Spleen (tissue), 7 donors: ENCODE measurements at regions not wholly inside any gene's neighbourhood (a gene's known extent, or its start where the extent isn't known, plus 50 kb on each side); places are given as distances from the start of the nearest gene placed in this dataset.

Experiments used
- POLR2A ChIP-seq, 3 donors: fragments of 450-650 bp; IDR thresholded peaks; one replicate each; pipeline ENCODE4 v1.5.1; 2017; ENCODE audit warnings: antibody characterized with exemption in 3 of 3, mild to moderate bottlenecking in 1 of 3
- POLR2AphosphoS5 ChIP-seq, 3 donors: sonication (generic); formaldehyde crosslinking; IDR thresholded peaks; one replicate each; pipeline ENCODE4 v1.5.1; 2017; ENCODE audit warnings: antibody characterized with exemption in 3 of 3
- TF ChIP-seq, protein P1 (sequence below), 11 experiments: fragments of 200-600 bp in 7 of 11; fragments of 450-650 bp in 4 of 11; sonication (generic) in 4 of 11; IDR thresholded peaks in 8 of 11; conservative IDR thresholded peaks in 3 of 11; 1 replicate in 7 of 11; 2 replicates in 4 of 11; pipeline versions ENCODE4 v1.4.0 to v1.8.0; 2016 to 2021; ENCODE audit warnings: antibody characterized with exemption in 11 of 11, inconsistent platforms in 4 of 11, mild to moderate bottlenecking in 1 of 11
- donor health status: DM: no; HTN: no; CAD: no; lungs with moderate emphysema.
- donor health status: DM: no; HTN: no; CAD: no.
- donor health status: DM: no; HTN: no; CAD: no.

DNA sequence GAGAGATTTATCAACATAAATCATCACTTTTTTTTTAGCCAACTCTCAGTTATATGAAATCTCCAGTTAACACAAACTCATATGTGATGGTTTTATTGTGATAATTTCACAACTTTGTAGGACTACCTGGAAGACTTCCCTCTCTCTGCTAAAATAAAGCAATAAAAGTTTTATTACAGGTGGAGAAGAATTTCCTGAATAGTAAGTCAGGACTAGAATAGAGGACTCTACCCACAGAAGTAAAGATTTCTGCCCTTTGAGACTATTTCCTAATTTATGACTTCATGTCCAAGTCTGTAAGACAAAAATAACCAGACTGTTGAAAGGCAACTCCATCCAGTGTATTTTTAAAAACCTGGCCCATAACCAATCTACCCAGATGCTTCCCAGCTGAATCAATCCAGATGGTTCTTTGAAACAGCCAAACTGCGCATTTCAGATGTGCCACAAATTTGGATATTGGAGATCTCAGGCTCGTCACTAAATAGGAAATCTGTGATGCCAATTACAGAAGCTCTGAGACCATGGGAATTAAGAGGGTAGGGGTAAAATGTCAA lies 234.0 kb upstream of the NMUR2 start:
- no peak for TF ChIP-seq POLR2A (IDR thresholded peaks at IDR 0.05)
- TF ChIP-seq, protein P1, sequence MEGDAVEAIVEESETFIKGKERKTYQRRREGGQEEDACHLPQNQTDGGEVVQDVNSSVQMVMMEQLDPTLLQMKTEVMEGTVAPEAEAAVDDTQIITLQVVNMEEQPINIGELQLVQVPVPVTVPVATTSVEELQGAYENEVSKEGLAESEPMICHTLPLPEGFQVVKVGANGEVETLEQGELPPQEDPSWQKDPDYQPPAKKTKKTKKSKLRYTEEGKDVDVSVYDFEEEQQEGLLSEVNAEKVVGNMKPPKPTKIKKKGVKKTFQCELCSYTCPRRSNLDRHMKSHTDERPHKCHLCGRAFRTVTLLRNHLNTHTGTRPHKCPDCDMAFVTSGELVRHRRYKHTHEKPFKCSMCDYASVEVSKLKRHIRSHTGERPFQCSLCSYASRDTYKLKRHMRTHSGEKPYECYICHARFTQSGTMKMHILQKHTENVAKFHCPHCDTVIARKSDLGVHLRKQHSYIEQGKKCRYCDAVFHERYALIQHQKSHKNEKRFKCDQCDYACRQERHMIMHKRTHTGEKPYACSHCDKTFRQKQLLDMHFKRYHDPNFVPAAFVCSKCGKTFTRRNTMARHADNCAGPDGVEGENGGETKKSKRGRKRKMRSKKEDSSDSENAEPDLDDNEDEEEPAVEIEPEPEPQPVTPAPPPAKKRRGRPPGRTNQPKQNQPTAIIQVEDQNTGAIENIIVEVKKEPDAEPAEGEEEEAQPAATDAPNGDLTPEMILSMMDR (IDR thresholded peaks at IDR 0.05 in 8 of 11, conservative IDR thresholded peaks at IDR 0.05 in 3 of 11): no peak
- no peak for TF ChIP-seq POLR2AphosphoS5 (IDR thresholded peaks at IDR 0.05)
